ENCODE measurements at regions not wholly inside any gene's neighbourhood (a gene's known extent, or its start where the extent isn't known, plus 50 kb on each side); places are given as distances from the start of the nearest gene placed in this dataset.

DNA sequence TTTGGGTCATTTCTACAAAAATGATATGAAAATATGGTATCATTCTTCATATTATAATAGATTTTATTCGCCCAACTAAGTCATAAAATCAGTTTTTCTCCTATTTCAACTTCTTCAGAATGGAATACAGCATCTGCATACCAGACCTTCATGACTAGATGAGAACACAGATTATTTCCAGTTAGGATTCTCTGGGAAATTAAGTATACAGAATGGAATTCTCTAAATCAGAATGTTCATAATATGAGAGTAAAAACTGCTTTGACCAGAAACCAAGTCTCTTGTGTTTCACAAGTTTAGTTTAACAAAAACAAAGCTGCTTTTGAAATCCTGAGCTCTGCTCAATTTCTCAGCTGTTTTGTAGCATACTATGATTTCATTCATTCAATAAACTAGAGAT is 160.3 kb upstream of the SEMA3A start:
- Mint-ChIP-seq H3K27me3 (ENCODE audit: unreplicated experiment) (no peaks in the 10 kb centered on the region), H3K36me3 (ENCODE audit: unreplicated experiment) (no peaks in the 10 kb centered on the region), H3K27ac (ENCODE audit: unreplicated experiment) (no peak overlapping the region), H3K9me3 (ENCODE audit: unreplicated experiment) (no peaks in the 10 kb centered on the region), H3K4me1 (ENCODE audit: unreplicated experiment) (no peaks in the 10 kb centered on the region), H3K4me3 (ENCODE audit: unreplicated experiment) (no peak overlapping the region)
- TF ChIP-seq, protein P1, sequence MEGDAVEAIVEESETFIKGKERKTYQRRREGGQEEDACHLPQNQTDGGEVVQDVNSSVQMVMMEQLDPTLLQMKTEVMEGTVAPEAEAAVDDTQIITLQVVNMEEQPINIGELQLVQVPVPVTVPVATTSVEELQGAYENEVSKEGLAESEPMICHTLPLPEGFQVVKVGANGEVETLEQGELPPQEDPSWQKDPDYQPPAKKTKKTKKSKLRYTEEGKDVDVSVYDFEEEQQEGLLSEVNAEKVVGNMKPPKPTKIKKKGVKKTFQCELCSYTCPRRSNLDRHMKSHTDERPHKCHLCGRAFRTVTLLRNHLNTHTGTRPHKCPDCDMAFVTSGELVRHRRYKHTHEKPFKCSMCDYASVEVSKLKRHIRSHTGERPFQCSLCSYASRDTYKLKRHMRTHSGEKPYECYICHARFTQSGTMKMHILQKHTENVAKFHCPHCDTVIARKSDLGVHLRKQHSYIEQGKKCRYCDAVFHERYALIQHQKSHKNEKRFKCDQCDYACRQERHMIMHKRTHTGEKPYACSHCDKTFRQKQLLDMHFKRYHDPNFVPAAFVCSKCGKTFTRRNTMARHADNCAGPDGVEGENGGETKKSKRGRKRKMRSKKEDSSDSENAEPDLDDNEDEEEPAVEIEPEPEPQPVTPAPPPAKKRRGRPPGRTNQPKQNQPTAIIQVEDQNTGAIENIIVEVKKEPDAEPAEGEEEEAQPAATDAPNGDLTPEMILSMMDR (IDR thresholded peaks at IDR 0.05) = no peak
- no peak for DNase-seq (ENCODE audit: extremely low spot score, unreplicated experiment)

DNA sequence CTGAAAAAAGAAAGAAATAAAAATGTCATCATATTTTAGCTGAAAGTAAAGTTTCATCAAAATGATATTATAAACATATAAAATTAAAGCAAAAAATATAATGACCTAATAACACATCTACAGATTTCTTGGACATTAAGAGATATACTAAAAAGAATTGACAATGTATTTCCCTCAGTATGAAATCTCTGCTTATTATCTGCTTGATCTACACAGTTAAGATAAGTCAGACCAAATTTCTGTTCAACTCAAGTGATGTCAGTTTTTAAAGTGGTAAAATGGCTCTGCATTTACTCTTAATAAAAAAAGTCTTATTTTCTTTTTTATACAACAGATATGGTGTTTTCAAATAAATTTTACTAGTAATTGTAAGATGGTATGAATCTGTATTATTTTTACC is 159.4 kb upstream of the SEMA3A start:
- no peaks in the 10 kb centered on the region for H3K27me3 Mint-ChIP-seq (ENCODE audit: unreplicated experiment)
- H3K4me1 Mint-ChIP-seq (ENCODE audit: unreplicated experiment) = no peaks in the 10 kb centered on the region
- no peak overlapping the region for H3K4me3 Mint-ChIP-seq (ENCODE audit: unreplicated experiment)
- H3K9me3 Mint-ChIP-seq (ENCODE audit: unreplicated experiment) = no peaks in the 10 kb centered on the region
- TF ChIP-seq, protein P1 (IDR thresholded peaks at IDR 0.05) = no peak
- H3K36me3 Mint-ChIP-seq (ENCODE audit: unreplicated experiment) = no peaks in the 10 kb centered on the region
- DNase-seq (ENCODE audit: extremely low spot score, unreplicated experiment) = no peak
- no peak overlapping the region for H3K27ac Mint-ChIP-seq (ENCODE audit: unreplicated experiment)

DNA sequence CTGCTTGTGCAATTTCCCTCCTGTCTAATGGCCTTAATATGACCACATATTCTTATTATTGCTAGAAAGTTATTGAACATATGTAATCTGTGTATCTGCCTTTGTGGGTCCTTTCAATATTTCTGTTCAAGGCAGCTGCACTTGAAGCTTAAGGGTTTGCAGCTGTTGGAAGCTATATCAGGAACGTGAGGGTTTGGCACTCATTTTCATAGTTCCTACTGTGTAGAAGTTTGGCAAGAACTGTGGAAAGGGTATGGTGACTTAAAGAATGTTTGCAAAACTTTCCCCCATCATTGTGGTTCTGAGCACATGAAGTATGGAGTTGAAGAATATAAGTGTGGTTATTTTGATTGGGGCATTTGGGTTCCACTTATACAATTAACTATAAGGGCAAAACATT is 144.7 kb upstream of the SEMA3A start:
- TF ChIP-seq, protein P1 (IDR thresholded peaks at IDR 0.05) = no peak
- no peaks in the 10 kb centered on the region for H3K36me3 Mint-ChIP-seq (ENCODE audit: unreplicated experiment)
- no peaks in the 10 kb centered on the region for H3K9me3 Mint-ChIP-seq (ENCODE audit: unreplicated experiment)
- DNase-seq (ENCODE audit: extremely low spot score, unreplicated experiment) = no peak
- no peak overlapping the region for H3K27ac Mint-ChIP-seq (ENCODE audit: unreplicated experiment)
- no peak overlapping the region for H3K4me3 Mint-ChIP-seq (ENCODE audit: unreplicated experiment)
- H3K4me1 Mint-ChIP-seq (ENCODE audit: unreplicated experiment) = peaks cover 5% of the 10 kb centered on the region
- no peaks in the 10 kb centered on the region for H3K27me3 Mint-ChIP-seq (ENCODE audit: unreplicated experiment)

DNA sequence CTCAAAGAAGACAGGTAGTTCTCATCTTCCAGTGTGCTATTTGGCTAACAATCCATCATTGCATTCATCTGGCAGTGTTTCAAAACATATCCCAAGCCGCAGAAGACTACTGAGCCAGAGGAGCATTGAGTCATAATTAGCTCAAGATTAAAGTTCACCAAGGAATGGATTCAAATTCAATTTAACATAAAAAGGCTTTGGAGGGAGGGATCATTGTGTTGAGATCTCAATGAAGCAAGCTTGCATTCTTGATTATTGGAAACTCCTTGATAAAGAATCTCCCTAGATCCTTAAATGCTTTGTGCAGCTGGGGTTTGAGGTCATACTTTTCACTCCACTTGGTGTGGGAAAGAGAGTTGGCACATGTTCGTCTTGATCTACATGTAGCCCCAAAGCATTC is 142.8 kb upstream of the SEMA3A start:
- Mint-ChIP-seq H3K4me3 (ENCODE audit: unreplicated experiment) (no peak overlapping the region), H3K27me3 (ENCODE audit: unreplicated experiment) (no peaks in the 10 kb centered on the region), H3K27ac (ENCODE audit: unreplicated experiment) (no peak overlapping the region), H3K4me1 (ENCODE audit: unreplicated experiment) (peaks cover 5% of the 10 kb centered on the region), H3K9me3 (ENCODE audit: unreplicated experiment) (no peaks in the 10 kb centered on the region), H3K36me3 (ENCODE audit: unreplicated experiment) (no peaks in the 10 kb centered on the region)
- TF ChIP-seq, protein P1 (IDR thresholded peaks at IDR 0.05) = no peak
- DNase-seq (ENCODE audit: extremely low spot score, unreplicated experiment) = no peak

DNA sequence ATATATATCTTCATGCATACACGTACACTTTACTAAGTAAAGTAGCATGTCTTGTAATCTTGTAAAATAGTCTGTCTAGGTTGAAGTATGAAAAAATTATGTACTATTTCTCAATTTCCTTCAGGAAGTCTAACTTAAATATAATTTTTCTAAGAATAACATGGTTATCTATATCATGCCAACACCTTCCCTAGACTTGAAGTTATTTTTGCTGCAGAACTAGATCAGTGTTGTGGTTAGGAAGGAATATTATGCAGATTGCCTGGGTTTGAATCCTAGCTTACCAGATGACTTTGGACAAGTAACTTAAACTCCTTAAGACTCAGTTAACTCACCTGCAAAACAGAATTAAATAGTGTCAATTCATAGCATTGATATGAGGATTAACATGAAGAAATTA is 142.2 kb upstream of the SEMA3A start:
- no peaks in the 10 kb centered on the region for H3K27me3 Mint-ChIP-seq (ENCODE audit: unreplicated experiment)
- H3K36me3 Mint-ChIP-seq (ENCODE audit: unreplicated experiment) = no peaks in the 10 kb centered on the region
- TF ChIP-seq, protein P1 (IDR thresholded peaks at IDR 0.05) = no peak
- no peak overlapping the region for H3K4me3 Mint-ChIP-seq (ENCODE audit: unreplicated experiment)
- no peaks in the 10 kb centered on the region for H3K9me3 Mint-ChIP-seq (ENCODE audit: unreplicated experiment)
- no peak for DNase-seq (ENCODE audit: extremely low spot score, unreplicated experiment)
- H3K27ac Mint-ChIP-seq (ENCODE audit: unreplicated experiment) = no peak overlapping the region
- H3K4me1 Mint-ChIP-seq (ENCODE audit: unreplicated experiment) = peaks cover 5% of the 10 kb centered on the region

Measured in osteocyte (in vitro differentiated cells).